WI38 (cell line): ENCODE measurements at regions not wholly inside any gene's neighbourhood (a gene's known extent, or its start where the extent isn't known, plus 50 kb on each side); places are given as distances from the start of the nearest gene placed in this dataset.

Experiments used
- H3K4me3 ChIP-seq: 2 replicates; pipeline ENCODE4 v1.5.1; 2011; ENCODE audit warnings: low read depth, mild to moderate bottlenecking, control low read depth, low read length
- TF ChIP-seq, protein P1 (sequence below): IDR thresholded peaks from 2 replicates; pipeline ENCODE4 v1.5.1; 2012; ENCODE audit warnings: low read depth, mild to moderate bottlenecking, control low read depth, low read length

- no peak overlapping the region for H3K4me3 ChIP-seq
- TF ChIP-seq, protein P1, sequence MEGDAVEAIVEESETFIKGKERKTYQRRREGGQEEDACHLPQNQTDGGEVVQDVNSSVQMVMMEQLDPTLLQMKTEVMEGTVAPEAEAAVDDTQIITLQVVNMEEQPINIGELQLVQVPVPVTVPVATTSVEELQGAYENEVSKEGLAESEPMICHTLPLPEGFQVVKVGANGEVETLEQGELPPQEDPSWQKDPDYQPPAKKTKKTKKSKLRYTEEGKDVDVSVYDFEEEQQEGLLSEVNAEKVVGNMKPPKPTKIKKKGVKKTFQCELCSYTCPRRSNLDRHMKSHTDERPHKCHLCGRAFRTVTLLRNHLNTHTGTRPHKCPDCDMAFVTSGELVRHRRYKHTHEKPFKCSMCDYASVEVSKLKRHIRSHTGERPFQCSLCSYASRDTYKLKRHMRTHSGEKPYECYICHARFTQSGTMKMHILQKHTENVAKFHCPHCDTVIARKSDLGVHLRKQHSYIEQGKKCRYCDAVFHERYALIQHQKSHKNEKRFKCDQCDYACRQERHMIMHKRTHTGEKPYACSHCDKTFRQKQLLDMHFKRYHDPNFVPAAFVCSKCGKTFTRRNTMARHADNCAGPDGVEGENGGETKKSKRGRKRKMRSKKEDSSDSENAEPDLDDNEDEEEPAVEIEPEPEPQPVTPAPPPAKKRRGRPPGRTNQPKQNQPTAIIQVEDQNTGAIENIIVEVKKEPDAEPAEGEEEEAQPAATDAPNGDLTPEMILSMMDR = no peak
These were observed 73.9 kb downstream of the CASP3 start for GRCh38 chr4:184575306-184575705.

DNA sequence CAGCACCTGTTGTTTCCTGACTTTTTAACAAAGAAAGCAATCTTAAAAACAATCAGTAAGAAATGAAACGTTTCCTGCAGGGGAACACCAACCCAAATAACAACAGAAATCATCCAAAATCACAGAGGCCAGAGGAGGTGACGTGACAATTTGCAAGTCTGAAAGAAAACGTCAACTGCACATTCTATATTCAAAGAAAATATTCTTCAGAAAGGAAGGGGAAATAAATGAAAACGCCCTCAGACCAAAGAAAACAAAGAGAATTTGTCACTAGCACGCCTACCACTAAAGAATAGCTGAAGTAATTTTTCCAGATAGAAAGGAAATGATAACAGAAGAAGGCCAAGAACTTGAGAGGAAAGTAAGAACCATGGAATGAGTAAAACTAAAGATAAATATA lies 74.4 kb downstream of the CASP3 start:
- TF ChIP-seq, protein P1 = no peak

DNA sequence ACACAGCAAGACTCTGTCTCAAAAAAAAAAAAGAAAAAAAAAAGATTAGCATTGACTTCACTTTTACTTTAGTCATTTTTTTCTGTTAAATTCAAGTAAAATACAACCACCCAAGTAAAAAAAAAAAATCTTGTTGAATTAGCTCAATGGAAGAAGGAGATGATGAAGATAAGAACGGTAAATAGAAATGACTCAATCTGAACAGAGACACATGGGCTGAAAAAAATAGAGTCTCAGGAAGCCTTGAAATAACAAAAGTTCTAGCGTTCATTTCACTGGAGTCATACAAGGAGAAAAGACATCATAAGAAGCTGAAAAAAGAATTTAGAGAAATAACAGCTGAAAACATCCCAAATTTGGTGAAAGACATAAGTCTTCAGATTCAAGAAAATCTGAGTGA lies 75.5 kb downstream of the CASP3 start:
- TF ChIP-seq, protein P1 = no peak
- H3K4me3 ChIP-seq = no peak overlapping the region

More for the DNA sequence above, 74.4 kb downstream of the CASP3 start:
- H3K4me3 ChIP-seq = no peak overlapping the region

DNA sequence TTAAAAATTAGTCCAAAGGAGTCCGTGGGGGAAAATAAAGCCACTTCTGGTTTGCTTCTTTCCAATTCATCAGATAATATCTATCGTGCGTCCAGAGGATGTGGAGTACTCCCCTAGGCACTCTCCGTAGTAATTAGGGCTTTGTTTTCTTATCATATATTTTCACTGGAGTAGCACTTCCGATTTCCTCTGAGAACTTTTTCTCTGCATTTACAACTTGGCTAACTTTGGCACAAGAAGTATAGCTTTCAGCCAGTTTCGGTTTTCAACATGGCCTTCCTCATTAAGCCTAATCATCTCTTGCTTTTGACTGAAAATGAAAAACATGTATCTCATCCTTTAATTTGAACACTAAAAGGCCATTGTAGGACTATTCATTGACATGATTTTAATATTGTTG lies 80.5 kb downstream of the CASP3 start:
- no peak overlapping the region for H3K4me3 ChIP-seq
- TF ChIP-seq, protein P1 = no peak

- no peak overlapping the region for H3K4me3 ChIP-seq
- TF ChIP-seq, protein P1 = no peak
These were observed 85.6 kb downstream of the CASP3 start for GRCh38 chr4:184563621-184564020.

DNA sequence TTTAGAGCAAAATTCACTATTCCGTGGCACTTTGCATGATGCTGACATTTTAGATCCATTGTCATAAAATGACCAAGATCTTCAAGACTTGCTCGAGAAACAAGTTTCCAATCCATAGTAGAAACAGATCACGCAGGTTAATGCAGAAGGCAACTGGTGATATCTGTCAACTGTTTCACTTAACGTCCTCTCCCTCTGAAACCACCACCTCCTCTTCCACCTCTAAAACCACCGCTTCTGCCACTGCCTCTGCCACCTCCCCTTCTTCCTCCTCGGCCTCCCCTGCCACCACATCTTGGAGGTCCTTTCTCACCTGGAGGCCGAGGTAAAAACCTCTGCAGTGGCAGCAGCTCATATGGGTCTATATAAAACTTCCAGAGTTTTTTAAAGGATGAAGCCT lies 84.6 kb upstream of the IRF2 start:
- no peak overlapping the region for H3K4me3 ChIP-seq
- TF ChIP-seq, protein P1 = no peak

GRCh38 chr4:184553891-184554290 lies 79.5 kb upstream of the IRF2 start:
- no peak overlapping the region for H3K4me3 ChIP-seq
- TF ChIP-seq, protein P1 = no peak
